ENCODE measurements at regions not wholly inside any gene's neighbourhood (a gene's known extent, or its start where the extent isn't known, plus 50 kb on each side); places are given as distances from the start of the nearest gene placed in this dataset.
A peak's percentile ranks its signal among the peaks of the same experiment; 100 is the strongest.

- no peak overlapping the region for H2BK5ac ChIP-seq (ENCODE audit: low read length)
- no CpG with 5 or more reads among the region's 5 CpGs for WGBS, 2 donors (ENCODE audit: extremely low coverage in 2 of 2, insufficient read length in 2 of 2, insufficient replicate concordance in 1 of 2)
- H2AK5ac ChIP-seq (ENCODE audit: low read depth, low read length): no peak overlapping the region
Observed at GRCh38 chr6:134381959-134382358, 64.0 kb upstream of the SGK1 start.

DNA sequence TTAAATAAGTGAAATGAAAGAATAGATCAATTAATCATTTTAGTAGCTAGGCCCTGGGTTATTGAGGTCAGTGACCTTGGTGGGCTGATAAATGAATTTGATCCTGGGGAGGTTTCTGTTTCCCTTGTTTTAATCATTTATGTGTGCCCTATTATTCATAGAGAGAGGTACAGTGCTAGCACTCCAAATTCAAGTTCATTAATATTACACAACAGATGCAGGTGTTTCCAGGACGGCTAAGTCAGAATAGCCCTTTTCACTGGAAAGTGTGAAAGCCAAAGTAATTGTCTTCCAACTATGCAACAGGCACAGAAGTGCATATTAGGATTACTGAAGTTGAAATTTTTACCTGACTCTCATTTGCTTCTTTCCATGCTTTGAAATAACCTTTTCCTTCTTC lies 61.7 kb upstream of the SGK1 start:
- Histone ChIP-seq H2BK12ac (ENCODE audit: low read length) (no peak overlapping the region), H3K4me1 (ENCODE audit: control insufficient read depth in 2 of 2, insufficient read depth in 1 of 2, low read depth in 1 of 2, low read length in 2 of 2) (no peaks in the 10 kb centered on the region), H3K9ac (ENCODE audit: low read depth, low read length, poor library complexity) (no peak overlapping the region), H3K9me3 (replicated peaks in 1 of 2; ENCODE audit: control insufficient read depth in 2 of 2, insufficient read depth in 1 of 2, low read depth in 1 of 2, low read length in 2 of 2) (no peaks in the 10 kb centered on the region), H3K4me2 (ENCODE audit: insufficient read depth, low read length, poor library complexity, severe bottlenecking) (no peak overlapping the region), H3K18ac (ENCODE audit: low read length) (no peak overlapping the region), H2BK15ac (ENCODE audit: low read length) (no peak overlapping the region), H2AFZ (ENCODE audit: low read length) (peak overlapping the region; percentile 58), H2BK120ac (ENCODE audit: low read depth, low read length) (no peak overlapping the region), H3K27me3 (ENCODE audit: control insufficient read depth in 3 of 3, insufficient read depth in 3 of 3, low read depth in 1 of 3, low read length in 3 of 3) (no peaks in the 10 kb centered on the region), H3K4ac (ENCODE audit: low read length) (no peak overlapping the region), H3K27ac (replicated peaks; ENCODE audit: low read length) (no peak overlapping the region), H3K4me3 (ENCODE audit: low read length in 2 of 2) (no peak overlapping the region), H2AK5ac (ENCODE audit: low read depth, low read length) (no peak overlapping the region), H3K23ac (ENCODE audit: low read depth, low read length, poor library complexity) (no peak overlapping the region), H3K36me3 (replicated peaks in 1 of 2; ENCODE audit: control insufficient read depth in 2 of 2, insufficient read depth in 2 of 2, low read length in 2 of 2) (no peaks in the 10 kb centered on the region), H2BK5ac (ENCODE audit: low read length) (no peak overlapping the region), H4K91ac (ENCODE audit: low read depth, low read length, poor library complexity) (no peak overlapping the region), H3K14ac (ENCODE audit: low read length) (no peak overlapping the region), H4K8ac (ENCODE audit: low read depth, low read length) (no peak overlapping the region), H3K79me1 (ENCODE audit: low read depth, low read length) (no peaks in the 10 kb centered on the region)
- no peak for DNase-seq (ENCODE audit: low spot score)
- no CpG with 5 or more reads among the region's 1 CpG for WGBS, 2 donors (ENCODE audit: extremely low coverage in 2 of 2, insufficient read length in 2 of 2, insufficient replicate concordance in 1 of 2)

More at GRCh38 chr6:134381959-134382358, 64.0 kb upstream of the SGK1 start:
- Histone ChIP-seq H3K4me2 (ENCODE audit: insufficient read depth, low read length, poor library complexity, severe bottlenecking) (no peak overlapping the region), H3K4me3 (ENCODE audit: low read length in 2 of 2) (no peak overlapping the region), H4K91ac (ENCODE audit: low read depth, low read length, poor library complexity) (no peak overlapping the region), H2BK15ac (ENCODE audit: low read length) (no peak overlapping the region), H3K14ac (ENCODE audit: low read length) (no peak overlapping the region), H3K79me1 (ENCODE audit: low read depth, low read length) (no peaks in the 10 kb centered on the region), H3K4ac (ENCODE audit: low read length) (no peak overlapping the region), H3K36me3 (replicated peaks in 1 of 2; ENCODE audit: control insufficient read depth in 2 of 2, insufficient read depth in 2 of 2, low read length in 2 of 2) (no peaks in the 10 kb centered on the region), H3K9ac (ENCODE audit: low read depth, low read length, poor library complexity) (no peak overlapping the region), H2BK120ac (ENCODE audit: low read depth, low read length) (no peak overlapping the region), H2AFZ (ENCODE audit: low read length) (no peak overlapping the region), H3K9me3 (replicated peaks in 1 of 2; ENCODE audit: control insufficient read depth in 2 of 2, insufficient read depth in 1 of 2, low read depth in 1 of 2, low read length in 2 of 2) (no peaks in the 10 kb centered on the region), H3K18ac (ENCODE audit: low read length) (no peak overlapping the region), H3K4me1 (ENCODE audit: control insufficient read depth in 2 of 2, insufficient read depth in 1 of 2, low read depth in 1 of 2, low read length in 2 of 2) (no peaks in the 10 kb centered on the region), H3K23ac (ENCODE audit: low read depth, low read length, poor library complexity) (no peak overlapping the region), H3K27me3 (ENCODE audit: control insufficient read depth in 3 of 3, insufficient read depth in 3 of 3, low read depth in 1 of 3, low read length in 3 of 3) (no peaks in the 10 kb centered on the region), H2BK12ac (ENCODE audit: low read length) (no peak overlapping the region), H4K8ac (ENCODE audit: low read depth, low read length) (no peak overlapping the region), H3K27ac (replicated peaks; ENCODE audit: low read length) (no peak overlapping the region)
- no peak for DNase-seq (ENCODE audit: low spot score)

GRCh38 chr6:134379076-134379475 lies 61.2 kb upstream of the SGK1 start:
- Histone ChIP-seq H2BK5ac (ENCODE audit: low read length) (no peak overlapping the region), H3K9ac (ENCODE audit: low read depth, low read length, poor library complexity) (no peak overlapping the region), H2AK5ac (ENCODE audit: low read depth, low read length) (no peak overlapping the region), H4K91ac (ENCODE audit: low read depth, low read length, poor library complexity) (no peak overlapping the region), H3K27me3 (ENCODE audit: control insufficient read depth in 3 of 3, insufficient read depth in 3 of 3, low read depth in 1 of 3, low read length in 3 of 3) (no peaks in the 10 kb centered on the region), H3K79me1 (ENCODE audit: low read depth, low read length) (no peaks in the 10 kb centered on the region), H3K4me3 (ENCODE audit: low read length in 2 of 2) (no peak overlapping the region), H3K9me3 (replicated peaks in 1 of 2; ENCODE audit: control insufficient read depth in 2 of 2, insufficient read depth in 1 of 2, low read depth in 1 of 2, low read length in 2 of 2) (no peaks in the 10 kb centered on the region), H3K4ac (ENCODE audit: low read length) (no peak overlapping the region), H3K27ac (replicated peaks; ENCODE audit: low read length) (no peak overlapping the region), H2AFZ (ENCODE audit: low read length) (peak overlapping the region; percentile 58), H3K18ac (ENCODE audit: low read length) (no peak overlapping the region), H3K4me2 (ENCODE audit: insufficient read depth, low read length, poor library complexity, severe bottlenecking) (no peak overlapping the region), H3K4me1 (ENCODE audit: control insufficient read depth in 2 of 2, insufficient read depth in 1 of 2, low read depth in 1 of 2, low read length in 2 of 2) (no peaks in the 10 kb centered on the region), H2BK15ac (ENCODE audit: low read length) (no peak overlapping the region), H3K14ac (ENCODE audit: low read length) (no peak overlapping the region), H3K23ac (ENCODE audit: low read depth, low read length, poor library complexity) (no peak overlapping the region), H4K8ac (ENCODE audit: low read depth, low read length) (no peak overlapping the region), H2BK120ac (ENCODE audit: low read depth, low read length) (no peak overlapping the region), H2BK12ac (ENCODE audit: low read length) (no peak overlapping the region), H3K36me3 (replicated peaks in 1 of 2; ENCODE audit: control insufficient read depth in 2 of 2, insufficient read depth in 2 of 2, low read length in 2 of 2) (no peaks in the 10 kb centered on the region)
- no CpG with 5 or more reads among the region's 5 CpGs for WGBS, 2 donors (ENCODE audit: extremely low coverage in 2 of 2, insufficient read length in 2 of 2, insufficient replicate concordance in 1 of 2)
- no peak for DNase-seq (ENCODE audit: low spot score)

DNA sequence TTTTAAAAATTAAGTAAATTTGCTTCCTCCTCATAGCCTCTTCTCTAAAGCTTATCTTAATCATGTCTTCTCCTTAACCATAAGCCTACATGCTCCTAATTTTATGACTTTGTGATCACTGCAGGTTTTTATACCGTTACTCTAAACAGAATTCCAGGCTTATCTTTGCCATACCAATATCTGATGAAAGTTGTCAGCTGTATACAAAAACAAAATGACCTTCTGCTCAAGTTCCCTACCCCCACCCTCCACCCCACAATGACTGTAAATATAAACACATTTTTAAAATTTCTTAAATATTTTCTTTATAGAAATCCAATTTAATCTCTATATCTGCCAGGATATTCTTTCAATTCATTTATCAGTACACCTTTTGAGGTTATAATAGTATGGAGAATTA lies 60.5 kb upstream of the SGK1 start:
- no peak overlapping the region for H2BK5ac ChIP-seq (ENCODE audit: low read length)
- H3K4ac ChIP-seq (ENCODE audit: low read length): no peak overlapping the region
- no peaks in the 10 kb centered on the region for H3K27me3 ChIP-seq (ENCODE audit: control insufficient read depth in 3 of 3, insufficient read depth in 3 of 3, low read depth in 1 of 3, low read length in 3 of 3)
- DNase-seq (ENCODE audit: low spot score): no peak
- H3K36me3 ChIP-seq (replicated peaks in 1 of 2; ENCODE audit: control insufficient read depth in 2 of 2, insufficient read depth in 2 of 2, low read length in 2 of 2): no peaks in the 10 kb centered on the region
- no peak overlapping the region for H3K18ac ChIP-seq (ENCODE audit: low read length)
- no peak overlapping the region for H3K9ac ChIP-seq (ENCODE audit: low read depth, low read length, poor library complexity)
- no peaks in the 10 kb centered on the region for H3K79me1 ChIP-seq (ENCODE audit: low read depth, low read length)
- no peaks in the 10 kb centered on the region for H3K4me1 ChIP-seq (ENCODE audit: control insufficient read depth in 2 of 2, insufficient read depth in 1 of 2, low read depth in 1 of 2, low read length in 2 of 2)
- H3K23ac ChIP-seq (ENCODE audit: low read depth, low read length, poor library complexity): no peak overlapping the region
- no peak overlapping the region for H2BK15ac ChIP-seq (ENCODE audit: low read length)
- H2AK5ac ChIP-seq (ENCODE audit: low read depth, low read length): no peak overlapping the region
- no peak overlapping the region for H4K91ac ChIP-seq (ENCODE audit: low read depth, low read length, poor library complexity)
- no peak overlapping the region for H2BK12ac ChIP-seq (ENCODE audit: low read length)
- no peak overlapping the region for H3K4me3 ChIP-seq (ENCODE audit: low read length in 2 of 2)
- H3K4me2 ChIP-seq (ENCODE audit: insufficient read depth, low read length, poor library complexity, severe bottlenecking): no peak overlapping the region
- WGBS, 2 donors (ENCODE audit: extremely low coverage in 2 of 2, insufficient read length in 2 of 2, insufficient replicate concordance in 1 of 2): no CpG with 5 or more reads among the region's 1 CpG
- no peak overlapping the region for H2BK120ac ChIP-seq (ENCODE audit: low read depth, low read length)
- no peaks in the 10 kb centered on the region for H3K9me3 ChIP-seq (replicated peaks in 1 of 2; ENCODE audit: control insufficient read depth in 2 of 2, insufficient read depth in 1 of 2, low read depth in 1 of 2, low read length in 2 of 2)
- H4K8ac ChIP-seq (ENCODE audit: low read depth, low read length): no peak overlapping the region
- no peak overlapping the region for H2AFZ ChIP-seq (ENCODE audit: low read length)
- H3K14ac ChIP-seq (ENCODE audit: low read length): no peak overlapping the region
- H3K27ac ChIP-seq (replicated peaks; ENCODE audit: low read length): no peak overlapping the region

Data from neuronal stem cell (in vitro differentiated cells).